Peyer's patch (tissue), 4 donors: ENCODE measurements at regions not wholly inside any gene's neighbourhood (a gene's known extent, or its start where the extent isn't known, plus 50 kb on each side); places are given as distances from the start of the nearest gene placed in this dataset.
"Not testable (repeated sequence)": the region's sequence is repeated elsewhere in the genome, so short reads cannot be mapped to it uniquely, and the experiment has no call there.

Experiments
- CTCF ChIP-seq, 6 experiments: fragments of 450-650 bp in 4 of 6; fragments of 200-600 bp in 2 of 6; sonication (generic) in 1 of 6; IDR thresholded peaks; one replicate each; pipeline ENCODE4 v1.5.1; 2017 to 2019; ENCODE audit warnings: antibody characterized with exemption in 6 of 6, mild to moderate bottlenecking in 3 of 6, moderate library complexity in 1 of 6
- POLR2A ChIP-seq, 2 donors: fragments of 450-650 bp; IDR thresholded peaks; one replicate each; pipeline ENCODE4 v1.5.1; 2017; ENCODE audit warnings: antibody characterized with exemption in 2 of 2, mild to moderate bottlenecking in 2 of 2, moderate library complexity in 2 of 2

GRCh38 chr14:105704492-105704891 is 178.1 kb downstream of the TMEM121 start:
- not testable (repeated sequence) for TF ChIP-seq CTCF, POLR2A (IDR thresholded peaks at IDR 0.05)
